Omental fat pad (tissue), 3 donors: ENCODE measurements at regions not wholly inside any gene's neighbourhood (a gene's known extent, or its start where the extent isn't known, plus 50 kb on each side); places are given as distances from the start of the nearest gene placed in this dataset.

Experiments
- ATAC-seq: fragments of 150-250 bp; one replicate; pipeline ENCODE4 v1.9.1; 2016; ENCODE audit warnings: mild to moderate bottlenecking, moderate library complexity; ENCODE audit not compliant: low FRiP score
- DNase-seq: peaks from one replicate; pipeline ENCODE4 v3.0.0-alpha.2; 2019; ENCODE audit warnings: low spot score
- TF ChIP-seq, protein P1 (sequence below), 3 donors: fragments of 450-650 bp; IDR thresholded peaks; one replicate each; pipeline ENCODE4 v1.5.1; 2016 to 2017; ENCODE audit warnings: antibody characterized with exemption in 3 of 3, mild to moderate bottlenecking in 3 of 3, moderate library complexity in 2 of 3

DNA sequence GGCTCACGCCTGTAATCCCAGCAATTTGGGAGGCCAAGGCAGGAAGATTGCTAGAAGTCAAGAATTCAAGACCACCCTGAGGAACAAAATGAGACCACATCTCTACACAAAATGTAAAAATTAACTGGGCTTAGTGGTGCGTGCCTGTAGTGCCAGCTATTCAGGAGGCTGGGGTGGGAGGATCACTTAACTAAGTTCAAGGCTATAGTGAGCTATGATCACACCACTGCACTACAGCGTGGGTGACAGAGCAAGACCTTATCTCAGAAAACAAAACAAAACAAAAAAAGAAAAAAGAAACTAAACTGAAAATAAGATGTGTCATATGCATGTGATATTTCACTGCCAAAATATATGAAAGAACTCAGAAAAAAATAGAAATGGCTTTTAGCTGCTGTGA lies 243.3 kb upstream of the CCDC54 start:
- ATAC-seq (no peak), DNase-seq (no peak)
- TF ChIP-seq, protein P1, sequence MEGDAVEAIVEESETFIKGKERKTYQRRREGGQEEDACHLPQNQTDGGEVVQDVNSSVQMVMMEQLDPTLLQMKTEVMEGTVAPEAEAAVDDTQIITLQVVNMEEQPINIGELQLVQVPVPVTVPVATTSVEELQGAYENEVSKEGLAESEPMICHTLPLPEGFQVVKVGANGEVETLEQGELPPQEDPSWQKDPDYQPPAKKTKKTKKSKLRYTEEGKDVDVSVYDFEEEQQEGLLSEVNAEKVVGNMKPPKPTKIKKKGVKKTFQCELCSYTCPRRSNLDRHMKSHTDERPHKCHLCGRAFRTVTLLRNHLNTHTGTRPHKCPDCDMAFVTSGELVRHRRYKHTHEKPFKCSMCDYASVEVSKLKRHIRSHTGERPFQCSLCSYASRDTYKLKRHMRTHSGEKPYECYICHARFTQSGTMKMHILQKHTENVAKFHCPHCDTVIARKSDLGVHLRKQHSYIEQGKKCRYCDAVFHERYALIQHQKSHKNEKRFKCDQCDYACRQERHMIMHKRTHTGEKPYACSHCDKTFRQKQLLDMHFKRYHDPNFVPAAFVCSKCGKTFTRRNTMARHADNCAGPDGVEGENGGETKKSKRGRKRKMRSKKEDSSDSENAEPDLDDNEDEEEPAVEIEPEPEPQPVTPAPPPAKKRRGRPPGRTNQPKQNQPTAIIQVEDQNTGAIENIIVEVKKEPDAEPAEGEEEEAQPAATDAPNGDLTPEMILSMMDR (IDR thresholded peaks at IDR 0.05) = no peak

DNA sequence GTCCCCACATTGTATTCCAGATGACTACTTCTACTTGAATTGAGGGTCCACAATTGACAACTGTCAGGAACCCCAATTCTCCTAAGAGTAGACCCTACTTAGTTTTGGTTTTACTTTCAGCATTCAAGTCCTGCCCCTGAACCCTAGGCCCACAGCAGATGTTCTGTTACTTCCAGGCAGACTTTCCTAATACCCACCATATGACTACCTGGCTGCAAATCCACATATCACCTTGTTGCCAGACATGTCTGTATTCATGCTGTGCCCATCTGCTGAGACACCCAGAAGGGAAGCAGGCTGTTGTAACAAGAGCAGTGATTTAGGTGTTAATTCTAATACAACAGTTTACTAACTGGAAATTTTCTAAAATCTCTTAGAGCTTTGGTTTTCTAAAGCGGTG lies 235.1 kb upstream of the CCDC54 start:
- TF ChIP-seq, protein P1 (IDR thresholded peaks at IDR 0.05) = no peak
- DNase-seq (no peak), ATAC-seq (no peak)

DNA sequence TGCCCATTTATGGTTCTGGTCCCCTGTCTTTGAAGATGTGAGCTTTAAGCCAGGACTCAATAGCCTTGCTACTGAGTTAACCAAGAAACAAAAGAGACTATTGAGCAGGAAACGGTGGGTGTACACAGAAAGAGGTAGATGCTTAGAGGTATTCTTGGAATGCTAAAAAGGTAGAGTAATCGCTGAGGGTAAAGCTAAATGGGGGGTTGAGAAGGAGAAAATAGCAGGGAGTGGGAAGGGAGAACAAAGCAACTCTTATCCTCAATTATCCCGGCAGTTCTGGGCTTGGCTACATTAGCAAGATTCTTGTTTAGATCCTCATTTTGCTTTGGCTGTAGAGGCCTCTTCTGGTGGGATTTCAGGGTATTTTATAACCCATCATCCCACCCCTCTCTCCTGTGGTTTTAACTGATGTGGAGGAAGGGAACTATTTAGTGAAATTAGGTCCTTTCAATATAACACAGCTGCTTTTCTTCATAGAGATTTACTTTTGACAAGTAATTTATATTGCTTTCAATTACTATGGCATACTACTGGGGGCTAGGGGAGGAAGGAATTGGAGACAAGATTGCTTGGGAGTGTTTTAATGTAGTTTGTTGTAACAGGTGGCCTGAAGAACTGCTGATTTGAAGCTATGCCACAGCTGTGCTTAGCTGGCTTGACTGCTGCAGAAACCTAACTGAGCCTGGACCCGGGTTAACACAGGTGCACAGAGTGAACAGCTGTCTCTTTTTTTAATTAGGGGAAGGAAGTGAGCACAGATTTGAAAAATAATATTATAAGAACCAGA lies 234.3 kb upstream of the CCDC54 start:
- DNase-seq (no peak), ATAC-seq (no peak)
- TF ChIP-seq, protein P1 (IDR thresholded peaks at IDR 0.05) = no peak

DNA sequence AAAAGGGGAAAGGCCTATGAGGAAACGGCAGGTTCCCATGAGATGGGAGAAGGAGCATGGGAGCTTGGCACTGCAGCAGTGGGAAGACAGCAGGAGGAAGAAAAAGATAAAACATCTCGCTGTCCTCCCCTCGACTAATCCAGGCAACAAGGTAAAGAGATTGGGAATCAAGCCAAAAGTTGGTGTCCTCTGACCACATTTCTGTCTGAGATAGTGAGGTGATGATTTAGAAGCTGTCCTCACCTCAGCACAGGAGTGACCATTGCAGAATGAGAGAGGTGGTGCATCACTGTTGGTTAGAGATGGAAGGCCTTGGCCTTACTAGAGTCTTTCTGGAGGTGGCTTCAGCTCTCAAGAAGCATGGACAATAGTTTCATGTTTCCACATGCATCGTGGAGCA lies 226.6 kb upstream of the CCDC54 start:
- no peak for ATAC-seq
- TF ChIP-seq, protein P1 (IDR thresholded peaks at IDR 0.05) = no peak
- DNase-seq = no peak

DNA sequence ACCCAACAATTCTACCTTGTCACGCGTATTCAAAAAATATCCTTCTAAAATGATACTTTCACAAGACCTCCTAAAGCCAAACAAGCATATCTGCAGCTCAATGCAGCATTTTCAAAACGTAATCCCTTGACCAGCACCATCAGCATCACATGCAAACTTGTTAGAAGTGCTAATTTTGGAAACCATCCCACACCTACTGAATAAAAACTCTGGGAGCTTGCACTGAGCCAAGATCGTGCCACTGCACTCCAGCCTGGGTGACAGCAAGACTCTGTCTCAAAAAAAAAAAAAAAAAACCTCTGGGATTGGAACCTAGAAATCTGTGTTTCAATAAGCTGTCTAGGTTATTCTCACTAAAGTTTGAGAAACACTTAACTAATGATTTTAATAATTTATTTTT lies 223.3 kb upstream of the CCDC54 start:
- TF ChIP-seq, protein P1 (IDR thresholded peaks at IDR 0.05) = no peak
- ATAC-seq (no peak), DNase-seq (no peak)

DNA sequence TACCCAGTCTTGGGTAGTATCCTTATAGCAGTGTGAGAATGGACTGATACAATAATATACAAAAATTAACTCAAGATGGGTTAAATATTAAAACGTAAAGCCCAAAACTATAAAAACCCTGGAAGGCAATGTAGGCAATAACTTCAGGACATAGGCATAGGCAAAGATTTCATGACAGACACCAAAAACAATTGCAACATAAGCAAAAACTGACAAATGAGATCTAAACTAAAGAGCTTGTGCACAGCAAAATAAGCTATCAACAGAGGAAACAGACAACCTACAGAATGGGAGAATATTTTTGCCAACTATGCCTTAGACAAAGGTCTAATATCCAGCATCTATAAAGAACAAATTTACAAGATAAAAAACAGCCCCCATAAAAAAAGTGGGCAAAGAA lies 204.8 kb upstream of the CCDC54 start:
- DNase-seq = no peak
- ATAC-seq = no peak
- TF ChIP-seq, protein P1 (IDR thresholded peaks at IDR 0.05) = no peak

DNA sequence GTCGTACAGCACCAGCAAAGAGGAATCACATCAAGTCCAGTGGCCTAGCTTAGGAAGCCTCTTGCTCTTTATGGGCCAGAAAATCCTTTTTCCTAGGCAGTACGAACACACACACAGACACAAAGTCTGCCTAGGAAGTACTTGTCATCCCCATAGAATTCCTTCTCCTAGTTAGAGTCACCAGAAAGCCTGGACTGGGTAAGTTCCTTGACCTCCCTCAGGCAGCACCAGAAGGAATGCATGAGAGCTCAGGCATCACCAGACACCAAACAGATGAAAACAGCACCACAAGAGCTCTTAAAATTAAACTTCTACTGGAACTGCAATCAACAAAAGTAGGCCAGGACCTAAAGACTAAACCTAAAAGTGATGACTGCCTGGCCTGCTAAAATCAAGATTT lies 192.9 kb upstream of the CCDC54 start:
- DNase-seq = no peak
- no peak for ATAC-seq
- TF ChIP-seq, protein P1 (IDR thresholded peaks at IDR 0.05) = no peak
